Fibroblast of gingiva (primary cell): ENCODE measurements at regions not wholly inside any gene's neighbourhood (a gene's known extent, or its start where the extent isn't known, plus 50 kb on each side); places are given as distances from the start of the nearest gene placed in this dataset.
"Not testable (repeated sequence)": the region's sequence is repeated elsewhere in the genome, so short reads cannot be mapped to it uniquely, and the experiment has no call there.

Experiments
- DNase-seq: peaks from one replicate; pipeline ENCODE4 v3.0.0-alpha.2; 2011; ENCODE audit warnings: low read depth

GRCh38 chr9:31471010-31471409 is 913.4 kb upstream of the ACO1 start:
- no peak for DNase-seq

GRCh38 chr9:31486630-31487029 is 897.8 kb upstream of the ACO1 start:
- DNase-seq: no peak

GRCh38 chr9:31490551-31491106 is 893.8 kb upstream of the ACO1 start:
- no peak for DNase-seq

GRCh38 chr9:31492229-31492628 is 892.2 kb upstream of the ACO1 start:
- DNase-seq: no peak

GRCh38 chr9:31500422-31500821 is 884.0 kb upstream of the ACO1 start:
- DNase-seq: no peak

GRCh38 chr9:31519011-31519410 is 865.4 kb upstream of the ACO1 start:
- no peak for DNase-seq

GRCh38 chr9:31519424-31519823 is 865.0 kb upstream of the ACO1 start:
- no peak for DNase-seq

- DNase-seq: no peak
These were observed 864.6 kb upstream of the ACO1 start for GRCh38 chr9:31519826-31520225.

- DNase-seq: no peak
These were observed 864.0 kb upstream of the ACO1 start for GRCh38 chr9:31520301-31521085.

- no peak for DNase-seq
These were observed 848.8 kb upstream of the ACO1 start for GRCh38 chr9:31535651-31536050.

GRCh38 chr9:31536471-31536870 is 848.0 kb upstream of the ACO1 start:
- DNase-seq: no peak

- no peak for DNase-seq
These were observed 842.6 kb upstream of the ACO1 start for GRCh38 chr9:31541721-31542281.

- peak; percentile 59 for DNase-seq
These were observed 841.9 kb upstream of the ACO1 start for GRCh38 chr9:31542384-31543055.

GRCh38 chr9:31554941-31555340 is 829.5 kb upstream of the ACO1 start:
- DNase-seq: no peak

- DNase-seq: no peak
These were observed 827.6 kb upstream of the ACO1 start for GRCh38 chr9:31556667-31557463.

- DNase-seq: not testable (repeated sequence)
These were observed 812.3 kb upstream of the ACO1 start for GRCh38 chr9:31572190-31572589.

GRCh38 chr9:31573561-31573960 is 810.9 kb upstream of the ACO1 start:
- no peak for DNase-seq

GRCh38 chr9:31574006-31574765 is 810.3 kb upstream of the ACO1 start:
- DNase-seq: no peak

GRCh38 chr9:31582071-31582470 is 802.4 kb upstream of the ACO1 start:
- DNase-seq: no peak

- no peak for DNase-seq
These were observed 801.9 kb upstream of the ACO1 start for GRCh38 chr9:31582561-31582960.

- DNase-seq: no peak
These were observed 799.3 kb upstream of the ACO1 start for GRCh38 chr9:31585158-31585557.
